ENCODE measurements at regions not wholly inside any gene's neighbourhood (a gene's known extent, or its start where the extent isn't known, plus 50 kb on each side); places are given as distances from the start of the nearest gene placed in this dataset.

- H3K27ac Mint-ChIP-seq: peak overlapping the region; percentile 78
- peaks cover 45% of the 10 kb centered on the region for H3K4me1 Mint-ChIP-seq
- peaks cover 30% of the 10 kb centered on the region for H3K9me3 Mint-ChIP-seq
- no peak for TF ChIP-seq CTCF (IDR thresholded peaks at IDR 0.05)
- DNase-seq: no peak
- peak overlapping the region; percentile 19 for H3K4me3 Mint-ChIP-seq
- no peaks in the 10 kb centered on the region for H3K27me3 Mint-ChIP-seq (ENCODE audit: low read depth, poor library complexity)
- H3K36me3 Mint-ChIP-seq (ENCODE audit: low read depth): peaks cover 12% of the 10 kb centered on the region
Observed at GRCh38 chr19:32103541-32103940, 241.9 kb upstream of the ZNF507 start.

GRCh38 chr19:32104153-32104849, 241.1 kb upstream of the ZNF507 start:
- Mint-ChIP-seq H3K9me3 (peaks cover 24% of the 10 kb centered on the region), H3K4me1 (peaks cover 50% of the 10 kb centered on the region), H3K36me3 (ENCODE audit: low read depth) (peaks cover 12% of the 10 kb centered on the region), H3K4me3 (peak overlapping the region; percentile 56), H3K27ac (peak overlapping the region; percentile 69), H3K27me3 (ENCODE audit: low read depth, poor library complexity) (no peaks in the 10 kb centered on the region)
- TF ChIP-seq CTCF (IDR thresholded peaks at IDR 0.05): peak; percentile 25
- DNase-seq: peak; percentile 46

GRCh38 chr19:32104850-32105235, 240.6 kb upstream of the ZNF507 start:
- peaks cover 10% of the 10 kb centered on the region for H3K36me3 Mint-ChIP-seq (ENCODE audit: low read depth)
- no peak for DNase-seq
- TF ChIP-seq CTCF (IDR thresholded peaks at IDR 0.05): no peak
- peaks cover under 1% of the 10 kb centered on the region for H3K27me3 Mint-ChIP-seq (ENCODE audit: low read depth, poor library complexity)
- peaks cover 50% of the 10 kb centered on the region for H3K4me1 Mint-ChIP-seq
- no peak overlapping the region for H3K4me3 Mint-ChIP-seq
- peak overlapping the region; percentile 69 for H3K27ac Mint-ChIP-seq
- H3K9me3 Mint-ChIP-seq: peaks cover 18% of the 10 kb centered on the region

- Mint-ChIP-seq H3K4me3 (peak overlapping the region; percentile 33), H3K9me3 (peaks cover 10% of the 10 kb centered on the region), H3K27ac (peak overlapping the region; percentile 85), H3K27me3 (ENCODE audit: low read depth, poor library complexity) (peaks cover 3% of the 10 kb centered on the region), H3K36me3 (ENCODE audit: low read depth) (peaks cover 4% of the 10 kb centered on the region), H3K4me1 (peaks cover 50% of the 10 kb centered on the region)
- DNase-seq: no peak
- no peak for TF ChIP-seq CTCF (IDR thresholded peaks at IDR 0.05)
Observed at GRCh38 chr19:32105527-32106310, 239.7 kb upstream of the ZNF507 start.

- DNase-seq: no peak
- no peak for TF ChIP-seq CTCF (IDR thresholded peaks at IDR 0.05)
- Mint-ChIP-seq H3K9me3 (peaks cover 18% of the 10 kb centered on the region), H3K36me3 (ENCODE audit: low read depth) (no peaks in the 10 kb centered on the region), H3K4me1 (peaks cover 13% of the 10 kb centered on the region), H3K4me3 (no peak overlapping the region), H3K27me3 (ENCODE audit: low read depth, poor library complexity) (peaks cover 6% of the 10 kb centered on the region), H3K27ac (no peak overlapping the region)
Observed at GRCh38 chr19:32122258-32122657, 223.2 kb upstream of the ZNF507 start.

Data from nephron progenitor cell (in vitro differentiated cells).